Lung (tissue), 11 donors: ENCODE measurements at regions not wholly inside any gene's neighbourhood (a gene's known extent, or its start where the extent isn't known, plus 50 kb on each side); places are given as distances from the start of the nearest gene placed in this dataset.

Experiments used
- ATAC-seq: fragments of 200-7000 bp; cut with Tn5 transposase; one replicate; pipeline ENCODE4 v1.9.1; 2020; ENCODE audit warnings: moderate number of reproducible peaks; ENCODE audit not compliant: insufficient read depth, low FRiP score
- DNase-seq, 3 donors: peaks; one replicate each; pipeline ENCODE4 v3.0.0-alpha.2; 2013 to 2017
- H3K27ac ChIP-seq, 2 donors: one replicate each; pipeline ENCODE4 v1.5.1; 2013; ENCODE audit warnings: mild to moderate bottlenecking in 2 of 2, moderate library complexity in 2 of 2, control low read depth in 1 of 2, inconsistent platforms in 1 of 2, low read depth in 1 of 2, low read length in 1 of 2
- H3K27me3 ChIP-seq, 3 donors: one replicate each; pipeline ENCODE4 v1.5.1; 2013; ENCODE audit warnings: low read length in 2 of 3; ENCODE audit not compliant: control insufficient read depth in 3 of 3, insufficient read depth in 3 of 3
- H3K36me3 ChIP-seq, 4 donors: one replicate each; pipeline ENCODE4 v1.5.1; 2013; ENCODE audit warnings: low read length in 4 of 4, mild to moderate bottlenecking in 1 of 4, moderate library complexity in 1 of 4; ENCODE audit not compliant: control insufficient read depth in 4 of 4, insufficient read depth in 4 of 4
- H3K4me1 ChIP-seq, 5 donors: one replicate each; pipeline ENCODE4 v1.5.1; 2013; ENCODE audit warnings: low read length in 5 of 5, mild to moderate bottlenecking in 2 of 5, moderate library complexity in 1 of 5; ENCODE audit not compliant: control insufficient read depth in 5 of 5, insufficient read depth in 5 of 5
- H3K4me3 ChIP-seq: one replicate; pipeline ENCODE4 v1.5.1; 2013; ENCODE audit warnings: mild to moderate bottlenecking, control low read depth, moderate library complexity
- H3K9ac ChIP-seq, 2 donors: one replicate each; pipeline ENCODE4 v1.5.1; 2013; ENCODE audit warnings: low read length in 2 of 2, control low read depth in 1 of 2; ENCODE audit not compliant: insufficient read depth in 1 of 2
- H3K9me3 ChIP-seq, 4 donors: one replicate each; pipeline ENCODE4 v1.5.1; 2013; ENCODE audit warnings: low read length in 3 of 4, mild to moderate bottlenecking in 1 of 4, moderate library complexity in 1 of 4; ENCODE audit not compliant: control insufficient read depth in 4 of 4, insufficient read depth in 3 of 4
- CTCF ChIP-seq: IDR thresholded peaks from 2 replicates; pipeline ENCODE4 v1.5.1; 2012; ENCODE audit warnings: mild to moderate bottlenecking; ENCODE audit errors: control extremely low read depth, extremely low read depth
- WGBS, 2 donors: extraction: QIAGEN DNeasy Blood & Tissue Kit; methylation state at CpG; one replicate each; pipeline ENCODE4 v1.1.7; 2013; 5-methylcytosine and 5-hydroxymethylcytosine counted together
- donor health status: control.
- donor health status: control.
- donor health status: Bipolar disorder and iron deficiency.
- donor health status: healthy.
- donor health status: DM: yes; HTN: yes; CAD: no.

GRCh38 chr5:3349704-3350565 lies 245.7 kb upstream of the IRX1 start:
- no peak overlapping the region for H3K4me3 ChIP-seq
- WGBS, 2 donors, result 92 to 96% methylated on average over 10 of the region's 10 CpGs
- no peak for TF ChIP-seq CTCF
- no peaks in the 10 kb centered on the region for H3K4me1 ChIP-seq
- peaks cover 0 to 11% (median 0%) of the 10 kb centered on the region in 4 donors for H3K9me3 ChIP-seq
- no peak for ATAC-seq
- H3K27me3 ChIP-seq, result no peaks in the 10 kb centered on the region
- no peak overlapping the region for H3K9ac ChIP-seq
- no peak for DNase-seq
- H3K27ac ChIP-seq, result no peak overlapping the region
- no peaks in the 10 kb centered on the region for H3K36me3 ChIP-seq

- 84 to 87% methylated on average over 22 of the region's 22 CpGs for WGBS, 2 donors
Observed at GRCh38 chr5:3348576-3349535, 246.8 kb upstream of the IRX1 start.

DNA sequence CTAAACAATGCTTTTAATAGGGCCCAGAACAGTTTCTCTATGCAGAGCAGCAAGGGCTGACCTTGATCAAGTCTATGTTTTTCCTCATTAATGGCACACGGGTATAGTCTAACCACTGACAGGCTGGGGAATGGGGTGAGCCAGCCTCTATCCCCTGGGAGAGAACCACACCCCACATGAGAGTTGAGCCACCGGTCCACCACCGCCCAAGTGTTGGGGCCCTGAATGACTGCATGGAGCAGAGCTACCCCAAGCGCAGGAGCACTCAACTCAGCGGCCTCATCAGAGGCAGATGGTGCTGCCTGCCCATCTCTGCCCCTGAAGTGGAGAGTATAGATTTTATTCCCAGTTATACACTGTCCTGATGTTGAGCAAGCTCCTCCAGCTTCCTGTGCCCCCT lies 247.9 kb upstream of the IRX1 start:
- no peaks in the 10 kb centered on the region for H3K4me1 ChIP-seq
- no peak overlapping the region for H3K27ac ChIP-seq
- ATAC-seq (no peak), DNase-seq (no peak)
- peaks cover 0 to 15% (median 0%) of the 10 kb centered on the region in 4 donors for H3K9me3 ChIP-seq
- no peak overlapping the region for H3K4me3 ChIP-seq
- no peak overlapping the region for H3K9ac ChIP-seq
- H3K36me3 ChIP-seq, result no peaks in the 10 kb centered on the region
- no peaks in the 10 kb centered on the region for H3K27me3 ChIP-seq
- no peak for TF ChIP-seq CTCF
- 94 to 98% methylated on average over 5 of the region's 5 CpGs for whole genome bisulfite sequencing, 2 donors

More at GRCh38 chr5:3348576-3349535, 246.8 kb upstream of the IRX1 start:
- no peaks in the 10 kb centered on the region for H3K27me3 ChIP-seq
- H3K4me1 ChIP-seq, result no peaks in the 10 kb centered on the region
- H3K36me3 ChIP-seq, result no peaks in the 10 kb centered on the region
- TF ChIP-seq CTCF, result no peak
- no peak overlapping the region for H3K9ac ChIP-seq
- no peak overlapping the region for H3K27ac ChIP-seq
- H3K9me3 ChIP-seq, result peaks cover 0 to 15% (median 0%) of the 10 kb centered on the region in 4 donors
- ATAC-seq (no peak), DNase-seq (no peak)
- H3K4me3 ChIP-seq, result no peak overlapping the region
